GM19455 (cell line): ENCODE measurements at regions not wholly inside any gene's neighbourhood (a gene's known extent, or its start where the extent isn't known, plus 50 kb on each side); places are given as distances from the start of the nearest gene placed in this dataset.
"Not testable (repeated sequence)": the region's sequence is repeated elsewhere in the genome, so short reads cannot be mapped to it uniquely, and the experiment has no call there.

Experiments used
- ATAC-seq: cut with Tn5 transposase; IDR thresholded peaks from one replicate; pipeline ENCODE4 v1.9.1; 2021; ENCODE audit not compliant: unreplicated experiment

DNA sequence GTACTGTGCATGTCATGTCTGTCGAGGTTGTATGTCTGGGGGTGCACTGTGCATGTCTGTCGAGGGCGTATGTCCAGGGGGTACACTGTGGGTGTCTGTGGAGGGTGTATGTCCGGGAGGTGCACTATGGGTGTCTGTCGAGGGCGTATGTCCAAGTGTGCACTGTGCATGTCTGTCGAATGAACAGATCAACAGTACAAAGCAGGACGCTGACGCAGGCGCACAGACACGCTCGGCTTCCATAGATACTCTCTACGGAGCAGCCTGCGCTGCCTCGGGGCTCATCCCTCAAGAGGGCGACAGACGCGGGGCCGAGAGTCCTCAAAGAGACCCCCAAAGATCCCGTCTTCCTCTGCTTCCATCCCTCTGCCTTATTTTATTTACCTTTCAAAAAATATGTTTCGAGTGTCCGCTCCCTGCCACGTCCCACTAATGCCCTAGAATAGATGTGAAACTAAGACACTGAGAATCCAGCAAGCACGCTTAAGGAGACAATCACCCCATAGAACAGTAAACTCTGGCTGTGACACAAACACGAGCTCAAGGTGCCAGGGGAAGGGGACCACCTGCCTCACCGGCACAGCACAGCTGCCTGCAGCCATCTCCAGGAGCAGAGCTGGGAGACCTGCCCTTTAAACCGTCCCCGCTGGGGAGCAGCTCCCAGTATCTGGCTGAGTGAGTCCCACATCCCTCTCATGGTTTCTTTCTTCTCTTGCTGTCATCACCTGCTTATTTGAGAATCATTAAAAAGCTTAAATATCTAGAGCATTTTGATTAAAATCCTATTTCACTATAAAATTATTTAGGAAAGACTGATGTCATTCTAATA, 250.5 kb upstream of the MYT1L start:
- ATAC-seq = no peak

GRCh38 chr2:2580841-2581240, 249.8 kb upstream of the MYT1L start:
- ATAC-seq = not testable (repeated sequence)

DNA sequence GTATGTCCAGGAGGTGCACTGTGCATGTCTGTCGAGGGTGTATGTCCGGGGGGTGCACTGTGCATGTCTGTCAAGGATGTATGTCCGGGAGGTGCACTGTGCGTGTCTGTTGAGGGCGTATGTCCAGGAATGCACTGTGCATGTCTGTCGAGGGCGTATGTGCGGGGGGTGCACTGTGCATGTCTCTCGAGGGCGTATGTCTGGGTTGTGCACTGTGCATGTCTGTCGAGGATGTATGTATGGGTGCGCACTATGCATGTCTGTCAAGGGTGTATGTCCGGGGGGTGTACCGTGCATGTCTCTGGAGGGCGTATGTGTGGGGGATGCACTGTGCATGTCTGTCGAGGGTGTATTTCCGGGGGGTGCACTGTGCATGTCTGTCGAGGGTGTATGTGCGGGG, 249.3 kb upstream of the MYT1L start:
- ATAC-seq = no peak

DNA sequence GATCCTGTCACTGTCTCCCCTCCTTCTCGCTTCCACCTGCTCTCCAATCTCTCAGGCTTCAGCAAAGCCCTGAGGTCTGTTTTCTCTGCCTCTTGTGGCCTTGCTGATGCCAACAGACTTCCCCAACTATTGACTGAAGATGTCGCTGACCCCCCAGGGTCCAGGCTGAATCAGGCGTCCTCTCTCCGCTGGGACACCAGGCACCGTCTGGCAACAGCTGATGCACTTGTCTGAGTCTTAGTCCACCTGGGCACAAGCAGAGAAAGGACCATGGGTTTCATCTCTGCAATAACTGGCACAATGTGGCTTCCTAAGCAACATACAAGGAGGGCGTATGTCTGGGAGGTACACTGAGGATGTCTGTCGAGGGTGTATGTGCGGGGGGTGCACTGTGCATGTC, 248.7 kb upstream of the MYT1L start:
- ATAC-seq = no peak

- ATAC-seq = no peak
Measured at GRCh38 chr2:2577407-2577831, 246.3 kb upstream of the MYT1L start.

- no peak for ATAC-seq
Measured at GRCh38 chr2:2575870-2576386, 244.9 kb upstream of the MYT1L start.

GRCh38 chr2:2575181-2575577, 244.1 kb upstream of the MYT1L start:
- no peak for ATAC-seq

DNA sequence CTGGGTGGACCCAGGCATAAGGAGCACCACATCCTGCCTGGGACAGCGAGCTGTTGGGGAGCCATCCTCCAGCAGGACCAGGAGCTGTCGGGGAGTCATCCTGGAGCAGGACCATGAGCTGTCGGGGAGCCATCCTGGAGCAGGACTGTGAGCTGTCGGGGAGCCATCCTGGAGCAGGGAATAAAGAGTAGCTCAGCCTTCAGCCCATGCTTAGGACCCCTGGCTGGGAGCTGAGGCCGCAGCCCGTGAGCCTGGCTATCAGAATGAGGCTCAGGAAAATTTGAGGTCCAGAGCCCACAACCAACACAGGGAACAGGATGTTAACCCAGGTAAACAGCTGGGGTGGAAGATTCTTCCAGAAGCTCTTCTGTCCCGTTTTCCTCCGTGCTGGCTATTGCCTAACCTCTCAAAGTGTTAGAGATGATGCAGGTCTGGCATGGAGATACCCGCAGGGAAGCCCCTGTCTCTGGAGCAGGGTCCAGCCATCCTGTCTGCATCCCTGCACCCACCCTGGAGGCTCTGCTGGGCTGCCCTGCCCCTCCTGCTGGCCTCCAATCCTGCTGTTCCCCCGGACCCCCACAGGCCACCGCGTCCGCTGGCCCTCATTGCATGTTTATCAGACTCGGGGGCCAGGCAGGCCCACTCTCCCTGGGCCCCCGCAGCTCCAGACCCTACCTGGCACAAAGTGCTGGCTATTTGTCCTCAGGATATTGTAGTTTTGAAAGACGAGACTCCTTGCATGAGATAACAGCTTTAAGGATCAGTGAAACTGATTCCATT, 243.5 kb upstream of the MYT1L start:
- no peak for ATAC-seq

GRCh38 chr2:2573658-2574293, 242.7 kb upstream of the MYT1L start:
- ATAC-seq = no peak

GRCh38 chr2:2573205-2573604, 242.1 kb upstream of the MYT1L start:
- no peak for ATAC-seq

DNA sequence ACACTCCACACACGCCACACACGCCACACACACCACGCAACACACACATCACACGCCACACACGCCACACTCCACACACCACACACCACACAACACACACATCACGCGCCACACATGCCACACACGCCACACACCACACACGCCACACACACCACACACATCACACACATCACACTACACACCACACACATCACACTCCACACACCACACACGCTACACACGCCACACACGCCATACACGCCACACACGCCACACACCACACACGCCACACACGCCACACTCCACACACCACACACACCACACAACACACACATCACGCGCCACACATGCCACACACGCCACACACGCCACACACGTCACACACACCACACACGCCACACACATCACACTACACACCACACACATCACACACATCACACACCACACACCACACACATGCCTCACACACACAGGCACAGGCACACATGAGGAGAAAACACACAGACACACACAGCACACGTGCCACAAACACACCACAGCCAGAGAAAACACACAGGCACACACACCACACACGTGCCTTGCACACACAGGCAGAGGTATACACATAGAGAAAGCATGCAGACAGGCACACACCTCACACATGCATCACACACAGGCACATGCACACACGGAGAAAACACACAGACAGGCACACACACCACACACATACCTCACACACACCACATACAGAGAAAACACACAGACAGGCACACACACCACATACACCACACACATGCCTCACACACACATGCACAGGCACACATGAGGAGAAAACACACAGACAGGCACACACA, 241.5 kb upstream of the MYT1L start:
- no peak for ATAC-seq

- ATAC-seq = no peak
Measured at GRCh38 chr2:2571301-2572150, 240.5 kb upstream of the MYT1L start.

DNA sequence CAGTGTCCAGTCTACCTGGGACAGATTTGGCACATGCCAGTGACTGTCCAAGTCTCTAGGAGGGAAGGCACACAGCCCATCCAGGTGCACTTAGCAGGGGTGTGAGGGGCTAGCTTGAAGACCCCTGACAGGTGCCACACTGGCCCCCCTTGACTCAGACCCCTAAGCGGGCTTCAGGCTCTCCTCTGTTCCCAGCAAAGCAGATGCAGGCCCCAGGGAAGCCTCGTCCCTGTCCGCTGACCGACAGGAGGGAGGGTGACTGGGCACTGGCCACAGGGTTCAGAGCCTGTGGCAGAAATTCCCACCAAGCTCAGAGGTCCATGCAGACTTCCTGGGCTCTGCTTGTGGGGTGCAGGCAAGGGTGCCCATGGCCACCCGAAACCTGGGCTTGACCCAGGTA, 239.8 kb upstream of the MYT1L start:
- no peak for ATAC-seq

- no peak for ATAC-seq
Measured at GRCh38 chr2:2570360-2570759, 239.3 kb upstream of the MYT1L start.

DNA sequence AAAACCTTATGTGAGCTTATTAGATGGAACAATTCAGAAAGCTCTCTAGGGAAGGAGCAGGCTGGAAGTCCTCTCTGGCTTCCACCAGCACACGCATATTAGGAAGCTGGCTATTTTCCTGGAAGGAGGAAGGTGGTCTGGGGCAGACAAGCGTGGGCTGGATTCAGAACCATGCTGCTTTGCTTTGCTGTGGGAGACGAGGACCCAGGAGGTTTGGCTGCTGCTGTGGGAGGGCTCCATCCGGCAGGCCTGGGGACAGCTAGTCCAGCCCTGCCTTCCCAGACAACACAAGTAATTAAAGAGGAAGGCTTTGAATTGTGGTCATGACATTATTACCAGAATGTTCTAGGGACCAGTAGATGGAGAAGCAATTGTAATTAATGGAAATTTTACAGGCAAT, 238.8 kb upstream of the MYT1L start:
- ATAC-seq = no peak

DNA sequence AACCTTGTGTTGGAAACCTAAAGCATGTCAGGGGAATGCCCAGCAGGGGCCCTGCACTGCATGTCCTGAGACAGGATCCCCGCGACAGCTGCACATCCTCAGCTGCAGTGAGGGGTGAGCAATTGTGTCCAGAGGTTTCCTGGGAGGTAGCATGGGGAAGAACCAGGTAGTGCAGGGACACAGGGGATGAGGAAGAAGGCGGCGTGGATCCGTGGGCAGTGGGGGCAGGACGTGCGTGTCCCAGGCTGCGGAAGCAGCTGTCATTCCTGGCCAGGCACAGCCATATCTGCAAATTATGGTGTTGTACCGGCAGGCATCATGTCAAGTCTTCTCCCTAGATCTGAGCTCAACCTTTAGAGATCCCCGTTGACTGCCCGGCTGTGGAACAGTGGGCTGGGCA, 238.2 kb upstream of the MYT1L start:
- no peak for ATAC-seq

- ATAC-seq = no peak
Measured at GRCh38 chr2:2568411-2568810, 237.3 kb upstream of the MYT1L start.

DNA sequence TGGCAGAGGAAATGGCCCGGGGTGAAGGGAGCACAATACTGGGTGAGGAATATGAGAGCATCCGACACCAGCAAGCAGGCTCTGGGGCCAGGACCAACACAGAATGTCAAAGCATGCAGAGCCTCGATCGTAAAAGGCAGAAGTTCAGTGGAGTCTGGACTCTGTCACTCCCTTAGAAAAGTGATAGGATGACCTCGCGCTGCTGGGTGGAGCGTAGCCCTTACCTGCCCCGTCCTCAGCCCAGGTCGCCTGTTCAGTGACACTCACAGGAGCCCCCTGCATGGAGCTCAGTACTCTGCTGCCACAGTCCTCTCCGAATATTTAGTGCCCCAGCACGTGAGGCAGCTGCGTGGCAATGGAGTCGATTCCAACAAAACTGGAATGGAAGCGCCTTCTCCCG, 236.7 kb upstream of the MYT1L start:
- ATAC-seq = no peak

- no peak for ATAC-seq
Measured at GRCh38 chr2:2566396-2567323, 235.6 kb upstream of the MYT1L start.
